Endodermal cell (in vitro differentiated cells): ENCODE measurements at regions not wholly inside any gene's neighbourhood (a gene's known extent, or its start where the extent isn't known, plus 50 kb on each side); places are given as distances from the start of the nearest gene placed in this dataset.
A peak's percentile ranks its signal among the peaks of the same experiment; 100 is the strongest.

Experiments used
- DNase-seq: peaks from one replicate; pipeline ENCODE4 v3.0.0-alpha.2; 2017
- H3K27ac ChIP-seq: 2 replicates; pipeline ENCODE4 v1.5.1; 2013; ENCODE audit warnings: mild to moderate bottlenecking, low read depth, low read length, moderate library complexity
- H3K27me3 ChIP-seq: 2 replicates; pipeline ENCODE4 v1.6.1; 2013; ENCODE audit warnings: mild to moderate bottlenecking, low read length, moderate library complexity; ENCODE audit not compliant: insufficient read depth, control insufficient read depth, poor library complexity, severe bottlenecking
- H3K36me3 ChIP-seq: 2 replicates; pipeline ENCODE4 v1.7.0; 2013; ENCODE audit warnings: mild to moderate bottlenecking, low read length, moderate library complexity; ENCODE audit not compliant: control insufficient read depth, insufficient read depth
- H3K4me1 ChIP-seq: one replicate; pipeline ENCODE4 v1.7.0; 2013; ENCODE audit warnings: low read length; ENCODE audit not compliant: control insufficient read depth, insufficient read depth
- H3K4me3 ChIP-seq: 2 replicates; pipeline ENCODE4 v1.5.1; 2013; ENCODE audit warnings: mild to moderate bottlenecking, low read length, moderate library complexity
- H3K9ac ChIP-seq: 2 replicates; pipeline ENCODE4 v1.6.1; 2013; ENCODE audit warnings: mild to moderate bottlenecking, low read length, moderate library complexity; ENCODE audit not compliant: poor library complexity, severe bottlenecking; ENCODE audit errors: extremely low read depth
- H3K9me3 ChIP-seq: 2 replicates; pipeline ENCODE4 v1.6.1; 2013; ENCODE audit warnings: mild to moderate bottlenecking, low read length, moderate library complexity; ENCODE audit not compliant: control insufficient read depth
- H3K27ac Mint-ChIP-seq: 2 replicates; pipeline ENCODE4 v1.8.0; 2020; ENCODE audit warnings: mixed read lengths
- H3K27me3 Mint-ChIP-seq: 2 replicates; pipeline ENCODE4 v1.8.0; 2021; ENCODE audit warnings: mild to moderate bottlenecking, mixed read lengths; ENCODE audit not compliant: insufficient read depth
- H3K36me3 Mint-ChIP-seq: 2 replicates; pipeline ENCODE4 v1.8.0; 2020; ENCODE audit warnings: low read depth, mixed read lengths
- H3K4me1 Mint-ChIP-seq: 2 replicates; pipeline ENCODE4 v1.8.0; 2020; ENCODE audit warnings: mixed read lengths
- H3K4me3 Mint-ChIP-seq: 2 replicates; pipeline ENCODE4 v1.8.0; 2020; ENCODE audit warnings: mild to moderate bottlenecking, moderate library complexity, mixed read lengths
- H3K9me3 Mint-ChIP-seq: 2 replicates; pipeline ENCODE4 v1.8.0; 2020; ENCODE audit warnings: mild to moderate bottlenecking, mixed read lengths
- CTCF ChIP-seq: fragments of 200-600 bp; sonication (generic); conservative IDR thresholded peaks from 2 replicates; pipeline ENCODE4 v1.5.0; 2021; ENCODE audit warnings: antibody characterized with exemption, mild to moderate bottlenecking
- WGBS, 2 experiments: methylation state at CpG; one replicate each; pipeline versions ENCODE4 v1.1.5 to v1.1.7; 2013; ENCODE audit warnings: missing lambda C conversion rate in 2 of 2, mixed read lengths in 1 of 2; ENCODE audit not compliant: insufficient coverage in 1 of 2, insufficient read length in 1 of 2; 5-methylcytosine and 5-hydroxymethylcytosine counted together

- Histone ChIP-seq H3K4me3 (no peak overlapping the region), H3K27ac (no peak overlapping the region), H3K9me3 (no peaks in the 10 kb centered on the region), H3K4me1 (peaks cover 26% of the 10 kb centered on the region), H3K36me3 (no peaks in the 10 kb centered on the region), H3K27me3 (no peaks in the 10 kb centered on the region), H3K9ac (no peak overlapping the region)
- Mint-ChIP-seq H3K9me3 (peaks cover 4% of the 10 kb centered on the region), H3K4me3 (no peak overlapping the region), H3K36me3 (peaks cover 3% of the 10 kb centered on the region), H3K27me3 (no peaks in the 10 kb centered on the region), H3K27ac (no peak overlapping the region), H3K4me1 (peaks cover 33% of the 10 kb centered on the region)
- no peak for TF ChIP-seq CTCF
- WGBS, 2 experiments: 58 to 65% methylated on average over 2 of the region's 2 CpGs
- DNase-seq: no peak
These were observed 172.3 kb upstream of the CDH6 start for GRCh38 chr5:31021181-31021624.

GRCh38 chr5:31008231-31008630 lies 185.3 kb upstream of the CDH6 start:
- Mint-ChIP-seq H3K4me1 (peaks cover 14% of the 10 kb centered on the region), H3K27me3 (no peaks in the 10 kb centered on the region), H3K4me3 (no peak overlapping the region), H3K27ac (no peak overlapping the region), H3K9me3 (peaks cover 24% of the 10 kb centered on the region), H3K36me3 (no peaks in the 10 kb centered on the region)
- peaks cover 4% of the 10 kb centered on the region for H3K4me1 ChIP-seq
- H3K9me3 ChIP-seq: peaks cover 17% of the 10 kb centered on the region
- H3K36me3 ChIP-seq: no peaks in the 10 kb centered on the region
- no peak overlapping the region for H3K27ac ChIP-seq
- H3K4me3 ChIP-seq: no peak overlapping the region
- WGBS, 2 experiments: 90 to 95% methylated on average over 4 to 5 of the region's 5 CpGs
- no peak for TF ChIP-seq CTCF
- H3K27me3 ChIP-seq: no peaks in the 10 kb centered on the region
- H3K9ac ChIP-seq: no peak overlapping the region
- no peak for DNase-seq

- Histone ChIP-seq H3K36me3 (no peaks in the 10 kb centered on the region), H3K27ac (no peak overlapping the region), H3K4me1 (peaks cover 4% of the 10 kb centered on the region), H3K4me3 (no peak overlapping the region), H3K9ac (no peak overlapping the region), H3K9me3 (peaks cover 19% of the 10 kb centered on the region), H3K27me3 (no peaks in the 10 kb centered on the region)
- WGBS, 2 experiments: 96 to 100% methylated on average over 2 to 4 of the region's 4 CpGs
- Mint-ChIP-seq H3K36me3 (no peaks in the 10 kb centered on the region), H3K4me1 (peaks cover 14% of the 10 kb centered on the region), H3K9me3 (peaks cover 29% of the 10 kb centered on the region), H3K27ac (no peak overlapping the region), H3K4me3 (no peak overlapping the region), H3K27me3 (no peaks in the 10 kb centered on the region)
- DNase-seq: peak; percentile 53
- TF ChIP-seq CTCF: peak; percentile 50
These were observed 185.8 kb upstream of the CDH6 start for GRCh38 chr5:31007672-31008071.
